Activated T-cell treated with anti-CD3 and anti-CD28 coated beads for 4 hours (primary cell): ENCODE measurements at regions not wholly inside any gene's neighbourhood (a gene's known extent, or its start where the extent isn't known, plus 50 kb on each side); places are given as distances from the start of the nearest gene placed in this dataset.

Experiments
- DNase-seq: peaks from one replicate; pipeline ENCODE4 v3.0.0-alpha.2; 2020

DNA sequence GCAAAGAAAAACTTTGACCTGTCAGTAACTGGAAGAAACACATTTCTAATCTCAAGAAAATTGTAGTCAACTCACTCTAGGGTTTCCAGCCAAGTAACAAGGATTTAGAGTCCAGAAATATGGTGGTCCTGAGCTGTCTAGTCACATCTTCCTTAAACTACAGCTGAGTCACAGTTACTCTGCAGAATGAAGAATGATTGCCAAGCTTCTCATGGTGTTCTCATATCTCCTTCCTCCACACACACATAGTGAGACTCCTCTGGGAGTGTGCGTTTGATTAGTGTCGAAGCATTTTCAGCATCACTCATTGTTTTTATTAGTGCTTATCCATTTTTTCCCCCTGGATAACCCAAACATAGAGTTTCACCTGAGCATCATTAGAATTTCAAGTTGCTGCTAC is 93.1 kb upstream of the CXCL12 start:
- no peak for DNase-seq

GRCh38 chr10:44478876-44479705 is 94.2 kb upstream of the CXCL12 start:
- DNase-seq, result no peak

GRCh38 chr10:44492678-44493077 is 107.8 kb upstream of the CXCL12 start:
- no peak for DNase-seq

- no peak for DNase-seq
Observed at GRCh38 chr10:44498222-44498621, 113.3 kb upstream of the CXCL12 start.

GRCh38 chr10:44500451-44500850 is 115.6 kb upstream of the CXCL12 start:
- no peak for DNase-seq

DNA sequence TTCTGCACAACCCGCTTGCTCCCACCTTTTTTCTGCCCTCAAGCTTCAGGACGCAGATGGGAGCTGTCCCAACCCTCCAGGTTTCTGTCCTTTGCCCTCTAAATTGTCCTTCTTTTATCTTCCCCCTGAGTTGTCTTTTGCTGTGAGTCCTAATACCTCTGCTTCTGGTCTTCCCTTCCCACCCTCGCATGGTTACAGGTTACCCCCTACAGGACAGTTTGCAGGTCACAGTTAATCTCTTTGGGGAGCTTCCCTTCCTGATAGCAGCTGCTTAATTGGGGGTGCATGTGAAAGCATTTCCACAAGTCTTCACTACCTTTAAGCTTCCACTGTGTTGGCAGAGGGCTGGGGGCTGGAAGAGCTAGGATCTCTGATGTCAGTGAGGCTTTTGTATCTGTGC is 121.5 kb upstream of the CXCL12 start:
- no peak for DNase-seq

GRCh38 chr10:44510379-44511115 is 125.7 kb upstream of the CXCL12 start:
- no peak for DNase-seq

DNA sequence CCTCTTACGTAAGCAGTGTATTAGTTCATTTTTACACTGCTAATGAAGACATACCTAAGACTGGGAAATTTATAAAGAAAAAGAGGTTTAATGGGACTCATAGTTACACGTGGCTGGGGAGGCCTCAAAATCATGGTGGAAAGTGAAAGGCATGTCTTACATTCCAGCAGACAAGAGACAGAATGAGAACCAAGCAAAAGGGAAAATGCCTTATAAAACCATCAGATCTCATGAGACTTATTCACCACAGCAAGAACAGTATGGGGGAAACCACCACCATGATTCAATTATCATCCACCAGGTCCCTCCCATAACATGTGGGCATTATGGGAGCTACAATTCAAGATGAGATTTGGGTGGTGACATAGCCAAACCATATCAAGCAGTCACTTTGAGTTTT is 126.3 kb upstream of the CXCL12 start:
- no peak for DNase-seq

DNA sequence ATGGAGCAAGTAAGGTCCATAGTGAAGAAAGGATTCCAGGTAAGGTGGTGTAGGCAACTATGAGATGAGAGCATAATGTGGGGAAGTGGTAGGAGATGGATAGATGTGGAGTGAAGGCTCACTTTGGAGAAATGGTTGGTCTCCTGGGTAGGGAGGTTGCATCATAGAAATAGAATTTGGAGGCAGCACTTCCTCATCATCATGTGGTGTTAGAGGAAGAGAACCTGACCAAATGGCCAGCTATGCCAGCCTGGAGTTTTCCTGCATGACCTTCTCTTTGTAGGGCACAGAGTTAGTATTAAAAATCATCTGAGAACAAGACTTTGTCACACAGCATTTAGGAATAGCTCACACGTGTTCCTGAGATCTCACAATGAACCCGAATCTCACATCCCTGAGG is 126.7 kb upstream of the CXCL12 start:
- no peak for DNase-seq

DNA sequence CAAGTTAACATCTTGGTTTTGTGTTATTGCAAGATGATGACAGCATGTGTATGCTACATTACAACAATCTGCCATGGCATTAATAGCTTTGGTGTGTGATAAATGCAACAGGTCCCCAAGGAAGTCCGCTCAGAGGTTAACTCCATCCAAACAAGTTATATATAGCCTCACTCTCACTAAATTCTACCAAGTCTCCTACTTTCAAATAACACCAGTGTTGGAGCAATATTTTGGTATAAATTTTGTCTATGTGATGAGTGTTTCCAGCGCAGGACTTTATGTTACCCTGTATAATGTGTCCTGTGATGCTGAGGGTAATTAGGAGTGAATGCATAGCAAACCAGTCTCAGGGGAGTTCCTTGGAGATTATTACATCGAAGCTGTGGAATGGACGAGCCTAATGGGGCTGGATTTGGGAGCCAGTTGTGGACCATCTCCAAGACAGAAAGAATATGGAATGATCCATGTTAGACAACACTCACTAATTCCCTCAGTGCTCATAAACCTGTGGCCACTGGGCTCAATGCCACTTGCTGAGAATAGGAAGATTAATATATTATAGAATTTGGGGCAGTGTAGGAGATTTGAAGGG is 127.6 kb upstream of the CXCL12 start:
- no peak for DNase-seq

GRCh38 chr10:44513591-44513990 is 128.7 kb upstream of the CXCL12 start:
- DNase-seq, result no peak

DNA sequence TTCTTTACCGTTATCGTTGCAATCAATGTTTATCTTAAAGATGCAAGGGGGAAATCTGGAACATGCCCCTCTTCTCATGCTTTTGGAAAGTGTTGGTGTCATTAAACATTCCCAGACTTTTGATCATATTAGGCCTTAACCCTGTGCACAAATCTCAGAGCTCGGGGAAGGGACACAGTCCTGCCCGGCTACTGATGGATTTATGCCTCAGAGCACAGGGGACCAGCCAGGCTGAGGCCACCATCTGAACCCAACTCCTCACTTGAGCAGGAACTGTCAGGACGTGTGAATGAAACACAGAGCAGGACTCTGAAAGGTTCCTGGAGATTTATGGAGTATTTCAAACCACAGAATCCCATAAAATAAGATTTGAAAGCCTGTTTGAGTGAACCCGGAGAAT is 132.0 kb upstream of the CXCL12 start:
- no peak for DNase-seq

- DNase-seq, result no peak
Observed at GRCh38 chr10:44517635-44518034, 132.7 kb upstream of the CXCL12 start.

DNA sequence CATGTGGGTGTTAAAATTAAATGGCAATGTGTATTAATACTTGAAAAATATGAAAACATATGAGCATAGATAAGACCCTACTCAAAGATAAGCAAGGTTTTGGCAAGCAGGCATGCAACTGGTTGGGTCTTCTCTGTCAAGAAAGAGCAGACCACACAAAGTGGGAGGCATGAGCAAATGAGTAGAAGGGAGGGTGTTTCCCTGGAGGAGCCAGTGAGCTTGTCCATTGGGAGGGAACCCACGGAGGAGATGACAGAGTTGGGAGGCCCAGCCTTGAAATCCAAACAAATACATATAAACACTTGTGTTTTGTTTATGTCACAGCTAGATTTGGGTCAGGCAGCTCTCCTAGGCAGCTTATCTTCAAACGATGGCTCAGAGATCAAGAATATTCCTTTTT is 134.5 kb upstream of the CXCL12 start:
- DNase-seq, result no peak

DNA sequence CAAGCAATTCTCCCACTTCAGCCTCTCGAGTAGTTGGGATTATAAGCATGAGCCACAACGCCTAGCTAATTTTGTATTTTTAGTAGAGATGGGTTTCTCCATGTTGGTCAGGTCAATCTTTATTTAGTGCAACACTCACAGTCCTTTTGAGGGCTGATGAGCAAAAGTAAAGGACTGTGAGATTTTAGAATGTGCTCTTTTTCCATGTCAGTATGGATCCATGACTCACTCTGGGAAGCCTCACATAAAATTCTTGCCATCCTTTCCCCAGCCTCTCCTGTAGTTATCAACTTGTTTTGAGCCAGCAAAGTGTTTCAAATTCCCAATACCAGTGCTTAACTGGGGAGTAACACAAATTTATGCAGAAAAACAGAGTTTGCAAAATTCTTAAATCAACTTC is 135.8 kb upstream of the CXCL12 start:
- no peak for DNase-seq

GRCh38 chr10:44539178-44539577 is 154.3 kb upstream of the CXCL12 start:
- no peak for DNase-seq

GRCh38 chr10:44552726-44553125 is 167.8 kb upstream of the CXCL12 start:
- no peak for DNase-seq

DNA sequence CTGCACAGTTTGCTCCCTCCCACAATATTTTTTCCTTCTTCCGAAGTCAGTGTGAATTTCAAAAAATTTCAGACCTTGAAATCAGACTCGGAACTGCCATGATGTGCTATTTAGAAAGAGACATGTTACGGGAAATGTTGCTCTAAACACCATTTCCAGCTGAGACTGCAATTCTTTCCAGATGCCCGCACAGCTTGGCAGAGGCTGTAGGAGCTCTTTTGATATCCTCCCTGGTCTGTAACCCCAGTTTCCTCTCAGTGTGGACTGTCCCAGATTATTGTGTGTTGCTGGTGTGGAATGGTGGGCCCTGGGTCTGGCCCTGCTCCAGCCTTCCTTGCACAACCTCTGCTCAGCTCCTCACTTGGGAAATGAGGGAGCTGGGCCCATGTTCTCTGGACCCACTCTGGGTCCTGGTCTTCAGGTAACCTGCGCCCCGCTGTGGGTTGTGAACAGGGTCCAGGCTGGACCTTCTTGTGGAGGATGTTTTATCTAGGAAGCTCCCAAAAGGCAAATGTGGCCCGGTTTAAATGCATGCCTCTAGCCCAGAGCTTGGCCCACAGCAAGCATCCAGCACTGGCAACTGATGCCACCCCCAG is 172.8 kb upstream of the CXCL12 start:
- no peak for DNase-seq

DNA sequence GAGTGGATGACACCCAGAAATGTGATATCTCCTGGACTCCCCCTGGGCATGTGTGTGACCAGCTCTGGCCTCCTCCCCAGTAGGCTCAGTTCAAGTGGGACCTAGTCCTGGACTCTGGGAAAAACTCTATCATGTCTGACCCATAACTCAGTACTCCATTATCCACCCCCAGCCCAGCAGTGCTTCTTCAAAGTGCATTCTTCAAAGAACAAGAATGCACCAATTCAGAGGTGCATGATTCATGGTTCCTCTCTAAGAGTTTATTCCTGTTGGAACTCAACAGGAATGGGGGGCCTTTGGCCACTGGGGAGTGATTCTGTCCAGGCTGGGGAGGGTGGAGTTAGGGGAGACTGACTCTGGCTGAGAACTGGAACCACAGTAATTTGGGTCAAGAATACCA is 173.6 kb upstream of the CXCL12 start:
- DNase-seq, result no peak

DNA sequence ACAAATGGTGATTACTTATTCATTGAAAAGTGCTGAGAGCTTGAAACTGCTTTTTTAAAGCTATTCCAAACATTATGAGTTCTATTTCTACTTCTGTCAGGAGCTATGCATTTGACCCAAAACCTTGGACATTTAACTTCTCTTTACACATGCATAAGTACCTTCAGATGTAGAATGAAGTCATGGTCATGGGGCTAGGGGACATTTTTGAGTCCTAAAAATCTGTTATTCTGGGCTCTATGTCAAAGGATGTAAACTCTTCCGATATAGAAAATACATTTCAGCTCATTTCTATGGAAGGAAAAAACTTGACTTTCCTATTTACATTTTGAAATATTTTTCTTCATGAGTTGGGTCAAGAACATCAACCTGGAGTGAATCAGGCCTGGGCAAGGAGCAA is 179.5 kb upstream of the CXCL12 start:
- DNase-seq, result no peak

GRCh38 chr10:44564790-44565189 is 179.9 kb upstream of the CXCL12 start:
- no peak for DNase-seq

GRCh38 chr10:44566786-44567185 is 181.9 kb upstream of the CXCL12 start:
- DNase-seq, result no peak

DNA sequence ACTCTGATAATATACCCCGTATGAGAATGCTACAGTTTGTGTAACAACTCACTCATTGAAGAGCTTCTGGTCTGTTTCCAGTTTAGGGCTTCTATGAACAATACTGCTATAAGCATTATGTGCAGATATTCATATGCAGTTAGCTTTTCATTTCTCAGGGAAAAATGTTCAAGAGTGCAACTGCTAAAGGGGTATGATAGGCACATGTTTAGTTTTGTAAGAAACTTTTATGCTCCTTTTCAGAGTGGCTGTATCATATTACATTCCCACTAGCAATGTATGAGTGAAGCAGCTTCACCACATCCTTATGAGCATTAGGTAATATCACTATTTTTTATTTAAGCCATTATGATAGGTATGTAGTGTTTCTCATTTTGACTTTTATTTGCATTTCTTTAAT is 182.6 kb upstream of the CXCL12 start:
- DNase-seq, result no peak
